ENCODE measurements at regions not wholly inside any gene's neighbourhood (a gene's known extent, or its start where the extent isn't known, plus 50 kb on each side); places are given as distances from the start of the nearest gene placed in this dataset.
"Not testable (repeated sequence)": the region's sequence is repeated elsewhere in the genome, so short reads cannot be mapped to it uniquely, and the experiment has no call there.

DNA sequence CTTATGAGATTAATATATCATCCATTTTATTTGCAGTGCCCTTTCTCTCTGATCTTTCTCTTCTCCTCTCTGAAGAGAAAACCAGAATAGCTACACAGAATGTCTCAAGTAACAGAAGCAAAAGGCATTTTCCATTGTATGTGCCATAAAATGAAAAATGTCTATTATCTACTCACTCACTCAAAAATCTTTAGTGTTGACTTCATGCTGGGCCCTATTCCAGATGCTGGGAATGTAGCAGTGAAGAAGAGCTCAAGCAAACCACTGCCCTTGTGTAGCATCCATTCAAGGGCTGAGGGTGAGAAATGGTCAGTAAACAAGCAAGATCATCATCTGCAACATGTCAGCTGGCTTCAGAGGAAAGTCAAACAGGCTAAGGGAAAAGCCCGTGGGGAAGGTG, 427.7 kb downstream of the METTL4 start:
- FAIRE-seq: no peak

DNA sequence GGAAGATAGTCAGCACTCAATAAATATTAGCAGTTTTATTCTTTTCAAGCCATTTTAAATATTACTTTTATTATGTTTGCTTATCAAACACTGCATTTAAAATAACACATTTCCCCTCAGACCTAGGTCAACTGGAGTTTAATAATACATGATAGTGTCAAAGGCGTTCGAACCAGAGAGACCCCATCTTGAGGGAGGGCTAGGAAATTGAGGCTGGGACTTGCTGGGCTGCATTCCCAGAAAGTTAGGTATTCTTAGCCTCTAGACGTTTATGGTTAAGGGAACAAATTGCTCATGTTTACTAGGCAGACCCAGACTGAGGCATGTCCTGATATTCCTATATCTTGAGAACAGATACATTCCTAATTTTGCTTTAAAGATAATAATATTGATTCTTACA, 426.5 kb downstream of the METTL4 start:
- FAIRE-seq: no peak

DNA sequence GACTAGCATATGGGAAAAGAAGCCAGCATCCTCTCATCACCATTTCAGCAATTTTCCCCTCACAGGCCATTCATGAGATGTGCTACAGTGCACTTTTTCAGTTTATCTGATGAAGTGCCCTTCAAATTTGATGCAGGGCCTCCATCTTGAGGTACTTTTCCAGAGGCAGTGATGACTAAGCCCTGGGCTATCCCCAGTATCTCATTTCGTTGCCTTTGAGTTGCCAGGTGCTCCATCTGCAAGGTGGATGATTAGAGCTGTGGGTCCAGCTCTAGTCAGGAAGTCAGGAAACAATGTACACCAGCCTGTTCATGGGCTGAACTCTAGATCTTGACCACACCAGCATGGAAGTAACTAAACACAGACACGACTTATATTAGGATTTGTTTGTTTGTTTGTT, 425.2 kb downstream of the METTL4 start:
- FAIRE-seq: no peak

DNA sequence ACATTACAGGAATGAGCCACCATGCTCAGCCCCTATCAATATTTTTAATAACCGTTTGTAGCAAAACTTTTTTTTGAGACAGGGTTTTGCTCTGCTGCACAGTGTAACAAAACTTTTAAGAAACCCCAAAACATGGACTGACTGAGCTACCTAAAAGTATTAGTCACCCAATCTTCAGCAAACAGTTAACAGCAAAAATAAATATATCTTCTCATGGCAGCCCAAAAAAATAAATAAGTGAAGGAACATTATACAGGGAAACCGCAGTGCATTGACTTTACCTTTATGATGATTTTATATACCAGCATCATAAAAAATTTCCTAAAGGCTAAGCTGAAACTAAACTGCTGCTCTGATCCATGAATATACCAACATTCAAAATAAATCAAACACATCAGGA, 424.6 kb downstream of the METTL4 start:
- FAIRE-seq: no peak

DNA sequence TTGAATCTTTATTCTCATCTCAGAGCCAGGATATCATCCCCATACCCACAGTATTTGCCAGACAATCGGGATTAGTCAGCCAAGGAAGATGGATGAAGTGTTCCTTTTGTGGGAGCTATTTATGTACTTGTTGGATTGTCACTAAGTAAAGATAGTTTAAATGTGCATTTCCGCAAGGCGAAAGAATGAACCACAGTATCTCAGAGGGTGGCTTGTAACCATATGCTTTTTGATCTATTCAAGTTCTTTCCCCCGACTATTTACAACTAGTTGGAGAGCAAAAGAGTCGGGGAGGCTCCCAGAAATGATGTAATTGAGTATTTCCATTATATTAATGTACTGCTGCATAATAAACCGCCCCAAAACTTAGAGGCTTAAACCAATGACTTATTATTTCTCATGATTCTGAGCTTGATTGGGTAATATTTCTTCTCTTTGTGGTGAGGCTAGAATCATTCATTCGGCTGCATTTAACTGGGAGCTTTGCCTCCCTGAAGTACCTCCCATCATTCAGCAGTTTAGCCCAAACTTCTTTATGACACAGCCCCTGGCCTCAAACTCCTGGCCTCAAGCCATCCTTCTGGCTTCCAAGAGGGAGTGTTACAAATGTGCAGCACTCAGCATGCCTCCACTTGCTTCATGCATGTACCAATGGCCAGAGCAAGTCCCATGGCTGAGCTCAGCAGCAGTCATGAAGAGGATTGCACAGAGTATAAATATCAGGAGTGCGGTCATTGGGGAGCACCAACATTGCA, 423.7 kb downstream of the METTL4 start:
- no peak for FAIRE-seq

DNA sequence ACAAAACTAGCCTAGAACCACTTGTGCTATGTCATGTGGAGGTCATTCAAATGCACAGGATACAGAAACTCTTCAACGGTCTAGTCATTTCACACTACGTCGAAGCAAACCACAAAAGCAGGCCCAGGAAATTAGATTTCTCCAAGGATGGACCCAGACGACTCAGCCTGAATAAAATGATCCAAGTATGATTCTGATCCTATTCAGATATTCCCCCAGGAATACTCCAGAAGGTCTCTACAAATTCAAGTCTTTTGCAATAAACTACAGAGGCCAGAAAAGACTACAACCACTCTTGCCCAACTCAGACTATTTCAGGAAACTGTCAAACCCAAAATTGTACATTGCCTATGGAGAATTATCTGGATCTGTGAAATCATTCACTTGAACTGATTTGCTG, 422.5 kb downstream of the METTL4 start:
- no peak for FAIRE-seq

DNA sequence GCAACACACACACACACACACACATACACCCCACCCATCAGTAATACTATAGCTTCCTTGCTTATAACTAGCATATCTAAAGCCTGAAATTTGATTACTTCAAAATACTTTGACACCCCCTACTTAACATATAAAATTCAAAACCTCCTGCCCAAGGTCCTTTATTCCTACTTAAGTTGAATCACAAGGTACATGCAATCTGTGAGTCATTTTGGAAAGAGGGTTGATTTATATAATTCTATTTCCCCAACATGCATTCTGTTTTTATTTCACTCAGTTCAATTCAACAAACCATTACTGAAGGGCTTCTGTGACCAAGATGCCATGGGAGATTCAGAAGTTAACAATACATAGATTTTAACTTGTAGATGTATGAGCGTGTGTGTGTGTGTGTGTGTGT, 420.7 kb downstream of the METTL4 start:
- FAIRE-seq: no peak

DNA sequence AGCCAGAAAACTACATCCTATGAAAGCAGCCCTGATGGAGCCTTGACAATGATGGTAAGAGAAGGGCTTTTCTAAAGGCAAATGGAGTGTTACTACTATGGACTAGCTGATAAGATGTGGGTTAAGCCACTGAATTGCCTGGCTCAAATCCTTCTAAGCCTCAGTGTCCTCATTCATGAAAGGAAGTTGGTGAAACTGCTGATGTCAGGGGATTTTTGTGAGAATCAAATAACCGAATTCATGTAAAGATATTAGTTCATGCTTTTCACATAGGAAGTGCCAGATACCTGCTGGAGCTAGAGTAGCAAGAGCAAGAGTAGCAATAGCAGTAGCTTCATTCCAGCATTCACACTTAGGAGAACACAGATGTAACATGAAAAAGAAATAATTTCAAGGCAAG, 417.0 kb downstream of the METTL4 start:
- no peak for FAIRE-seq

DNA sequence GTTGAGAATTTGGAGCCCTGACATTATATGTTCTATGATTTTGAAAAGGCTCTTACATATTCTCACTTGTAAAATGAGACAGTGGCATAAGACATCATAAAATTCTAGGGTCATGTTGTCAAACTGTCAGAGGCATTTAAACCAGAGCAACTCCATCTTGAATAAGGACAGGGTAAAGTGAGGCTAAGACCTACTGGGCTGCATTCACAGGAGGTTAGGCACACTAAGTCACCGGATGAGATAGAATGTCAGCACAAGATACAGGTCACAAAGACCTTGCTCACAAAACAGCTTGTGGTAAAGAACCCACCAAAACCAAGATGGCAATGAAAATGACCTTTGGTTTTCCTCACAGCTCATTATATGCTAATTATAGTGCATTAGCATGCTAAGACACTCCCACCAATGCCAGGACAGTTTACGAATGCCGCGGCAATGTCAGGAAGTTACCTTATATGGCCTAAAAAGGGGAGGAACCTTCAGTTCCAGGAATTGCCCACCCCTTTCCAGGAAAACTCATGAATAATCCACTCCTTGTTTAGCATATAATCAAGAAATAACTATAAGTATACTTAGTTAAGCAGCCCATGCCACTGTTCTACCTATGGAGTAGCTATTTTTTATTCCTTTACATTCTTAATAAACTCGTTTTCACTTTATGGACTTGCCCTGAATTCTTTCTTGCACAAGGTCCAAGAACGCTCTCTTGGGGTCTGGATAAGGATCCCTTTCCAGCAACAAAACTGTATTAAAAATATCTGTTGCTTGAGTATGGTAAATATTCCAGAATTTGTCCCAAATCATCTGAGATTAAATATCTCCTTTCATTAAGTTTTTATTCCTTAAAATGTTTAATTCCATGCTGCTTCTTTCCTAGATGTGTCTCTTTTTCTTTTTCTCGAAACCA, 406.4 kb downstream of the METTL4 start:
- FAIRE-seq: no peak

DNA sequence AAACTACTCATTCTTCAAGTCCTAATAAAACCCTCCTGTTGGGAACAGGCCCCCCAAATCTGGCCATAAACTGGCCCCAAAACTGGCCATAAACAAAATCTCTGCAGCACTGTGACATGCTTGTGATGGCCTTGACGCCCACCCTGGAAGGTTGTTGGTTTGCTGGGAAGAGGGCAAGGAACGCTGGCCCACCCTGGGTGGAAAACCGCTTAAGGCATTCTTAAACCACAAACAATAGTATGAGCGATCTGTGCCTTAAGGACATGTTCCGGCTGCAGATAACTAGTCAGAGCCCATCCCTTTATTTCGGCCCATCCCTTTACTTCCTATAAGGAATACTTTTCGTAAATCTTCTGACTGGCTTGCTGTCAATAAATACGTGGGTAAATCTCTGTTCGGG, 404.4 kb downstream of the METTL4 start:
- not testable (repeated sequence) for FAIRE-seq

DNA sequence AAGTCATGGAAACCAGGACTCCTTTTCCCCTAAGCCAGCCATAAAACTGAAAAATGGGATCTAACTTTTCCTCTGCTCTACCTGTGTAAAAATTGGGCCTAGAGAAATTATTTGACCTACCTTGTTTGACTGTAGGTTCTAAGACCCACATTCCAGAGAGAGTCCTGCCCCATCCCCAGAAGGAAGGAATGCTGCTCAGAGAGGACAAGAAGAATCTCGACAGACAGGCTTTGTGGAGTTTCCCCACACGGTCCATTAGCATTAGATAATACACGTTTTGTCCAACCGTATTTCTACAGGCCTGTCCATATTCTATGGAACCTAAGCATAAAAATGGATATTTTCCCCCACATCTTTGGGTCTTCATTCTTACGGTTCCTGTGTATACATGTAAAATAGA, 403.3 kb downstream of the METTL4 start:
- no peak for FAIRE-seq

DNA sequence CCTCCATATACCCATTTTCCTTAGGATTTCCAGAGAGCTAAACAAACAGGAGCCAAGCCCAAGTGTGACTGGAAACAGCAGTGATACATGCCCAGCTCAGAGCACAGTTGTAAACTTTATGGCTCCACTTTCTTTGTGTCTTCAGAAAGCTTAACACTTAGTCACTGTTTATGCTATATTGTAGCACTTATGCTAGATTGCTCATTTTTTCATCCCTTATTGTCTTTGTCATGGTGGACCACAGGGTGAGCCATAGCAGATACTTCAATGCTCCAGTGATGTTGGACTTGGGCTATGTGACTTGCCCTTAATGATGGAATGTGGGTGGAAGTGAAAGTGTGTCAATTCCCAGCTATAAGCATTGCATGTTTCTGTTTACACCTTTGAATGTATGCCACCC, 401.6 kb downstream of the METTL4 start:
- no peak for FAIRE-seq

DNA sequence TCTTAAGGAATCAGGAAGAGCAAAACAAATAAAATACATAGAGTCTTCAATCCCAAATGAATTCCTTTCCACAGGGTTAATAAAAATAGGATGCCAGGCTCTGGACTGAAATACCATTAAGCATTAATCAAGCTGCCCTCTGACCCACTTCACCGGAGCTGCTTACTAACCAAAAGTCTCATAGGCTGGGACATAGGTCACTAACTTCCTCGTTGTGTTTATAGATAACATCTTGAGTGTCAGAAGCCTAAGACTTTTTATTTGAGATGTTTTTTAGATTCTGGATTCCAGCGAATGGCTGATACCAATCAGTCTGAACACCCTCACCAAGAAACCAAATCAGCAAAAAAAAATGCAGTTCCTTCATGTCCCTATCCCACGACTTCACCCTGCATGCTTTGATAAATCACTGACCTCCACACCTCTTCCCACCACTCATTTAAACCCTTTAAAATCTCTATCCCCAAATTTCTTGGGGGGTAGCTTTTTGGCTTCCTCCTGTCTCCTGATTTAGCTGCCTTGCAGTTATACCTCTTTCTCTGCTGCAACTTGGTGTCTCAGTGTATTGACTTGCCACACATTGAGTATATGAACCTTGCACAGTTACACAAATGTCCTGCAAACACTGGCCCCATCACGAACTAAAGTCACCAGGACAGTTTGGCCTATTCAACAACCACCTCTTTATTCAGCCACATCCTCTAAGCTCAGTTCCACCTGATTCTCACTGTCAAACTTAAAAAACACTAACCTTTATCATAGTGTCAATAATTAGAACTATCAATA, 399.3 kb downstream of the METTL4 start:
- FAIRE-seq: no peak

DNA sequence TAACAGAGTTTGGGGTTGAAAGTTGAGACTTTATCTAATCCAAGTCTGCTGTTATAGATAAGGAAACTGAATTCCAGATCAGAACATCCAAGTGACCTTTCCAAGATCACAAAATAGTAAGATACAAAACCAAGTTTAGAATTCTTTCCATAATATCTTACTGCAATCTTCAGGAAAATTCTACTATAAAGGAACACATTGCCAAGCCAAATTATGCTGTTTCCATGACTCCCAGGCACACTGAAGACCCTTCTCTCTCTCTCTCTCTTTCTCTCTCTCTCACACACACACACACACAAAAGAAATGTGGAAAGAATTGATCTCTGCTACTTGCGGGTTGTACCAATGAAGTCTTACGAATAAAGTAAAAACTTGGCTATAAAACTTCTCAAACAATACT, 398.4 kb downstream of the METTL4 start:
- FAIRE-seq: no peak

DNA sequence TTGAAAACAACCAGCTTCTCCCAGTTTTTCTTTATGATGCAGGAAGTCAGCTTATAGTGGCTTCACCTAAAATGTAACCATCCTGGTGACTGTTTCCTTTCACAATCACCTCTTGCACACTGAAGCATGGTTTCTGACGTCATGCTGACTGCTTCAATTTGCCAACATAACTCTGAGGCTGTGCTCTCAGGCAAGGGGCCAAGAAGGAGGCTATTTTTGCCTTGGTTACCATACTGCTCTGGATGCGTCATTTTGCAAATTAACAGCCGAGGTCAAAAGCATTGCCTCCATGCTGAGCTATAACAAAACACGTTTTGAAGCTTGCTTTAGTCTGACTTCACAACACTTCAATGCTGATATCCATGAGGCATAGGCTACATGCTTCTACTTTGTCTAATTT, 397.8 kb downstream of the METTL4 start:
- FAIRE-seq: no peak

DNA sequence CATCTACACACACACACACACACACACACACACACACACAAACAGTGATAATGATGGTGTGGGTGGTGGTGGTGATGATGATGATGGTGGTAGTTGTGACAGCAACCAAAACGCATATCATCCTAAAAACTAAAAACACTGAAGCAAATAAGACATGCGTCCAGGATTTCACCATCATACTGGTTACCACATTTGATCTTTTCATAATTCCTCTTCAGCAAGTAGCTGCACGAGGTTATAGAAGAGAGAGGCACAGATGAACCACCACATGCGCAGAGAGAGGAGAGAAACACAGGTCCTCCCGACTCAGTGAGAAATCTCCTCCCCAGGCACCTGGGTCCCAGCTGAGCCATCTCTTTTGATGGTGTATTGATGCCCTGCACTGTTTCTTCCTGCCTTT, 393.3 kb downstream of the METTL4 start:
- FAIRE-seq: no peak

DNA sequence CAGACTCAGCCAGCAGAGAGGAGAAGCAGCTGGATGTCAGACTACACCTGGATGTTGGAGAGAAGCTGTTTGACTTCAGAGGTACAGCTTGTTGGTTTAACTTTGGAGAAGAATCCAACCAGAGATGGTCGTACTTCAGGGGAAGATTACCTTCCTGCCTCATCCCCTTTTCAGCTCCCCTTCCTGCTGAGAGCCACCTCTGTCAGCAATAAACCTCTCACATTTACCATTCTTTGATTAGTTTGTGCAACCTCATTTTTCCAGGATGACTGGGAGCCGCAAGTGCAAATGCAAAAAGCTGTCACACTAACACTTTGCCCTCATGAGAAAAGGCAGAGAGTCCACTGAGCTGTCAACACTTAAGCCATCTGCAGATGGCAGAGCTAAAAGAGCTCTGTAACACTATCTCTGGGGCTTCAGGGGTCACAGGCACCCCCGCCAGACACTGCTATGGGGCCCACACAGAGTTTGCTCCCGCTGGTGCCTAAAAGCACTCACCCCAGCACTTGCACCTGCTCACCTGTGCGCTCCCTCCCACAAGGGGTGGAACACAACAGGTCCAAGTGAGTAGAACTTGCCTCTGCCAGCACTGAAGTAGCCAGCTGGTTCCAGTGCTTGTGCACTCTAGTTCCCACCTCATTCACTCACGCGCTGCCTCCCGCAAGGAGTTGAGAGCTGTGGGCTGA, 391.7 kb downstream of the METTL4 start:
- no peak for FAIRE-seq

DNA sequence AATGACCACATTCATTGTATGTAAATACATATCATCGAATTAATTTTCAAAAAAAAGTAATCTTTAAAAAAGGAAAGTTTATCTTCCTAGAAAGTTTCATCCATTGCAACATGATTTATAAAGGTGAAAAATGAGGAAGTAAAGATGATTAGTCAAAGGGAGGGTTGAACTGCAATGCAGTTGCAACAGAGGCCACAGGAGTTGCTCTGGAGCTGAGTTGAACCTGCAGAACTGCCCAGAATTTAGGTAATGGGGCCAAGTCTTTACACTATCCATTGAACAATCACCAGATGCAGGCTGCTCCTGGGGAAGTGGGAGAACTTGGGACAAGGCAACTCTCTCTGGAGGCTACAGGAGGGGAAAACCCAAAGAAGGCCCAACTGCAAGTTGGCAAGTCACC, 390.7 kb downstream of the METTL4 start:
- FAIRE-seq: no peak

DNA sequence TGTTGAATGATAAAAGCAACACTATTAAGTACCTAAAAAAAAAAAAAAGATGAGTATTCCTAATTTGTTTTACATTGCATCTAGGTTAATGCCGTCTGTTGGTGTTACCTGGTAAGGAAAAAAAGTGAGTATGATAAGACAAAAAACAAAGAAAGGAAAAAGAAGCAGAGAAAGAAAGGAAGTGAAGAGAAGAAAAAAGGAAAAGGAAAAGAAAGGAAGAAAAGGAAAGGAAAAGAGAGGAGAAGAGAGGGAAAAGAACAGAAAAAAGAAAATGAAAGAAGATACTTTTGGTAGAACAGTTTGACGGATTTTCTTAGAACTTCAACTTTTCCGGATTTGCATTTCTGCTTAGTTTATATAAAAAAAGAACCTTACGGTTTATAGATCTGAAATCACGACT, 387.9 kb downstream of the METTL4 start:
- FAIRE-seq: no peak

DNA sequence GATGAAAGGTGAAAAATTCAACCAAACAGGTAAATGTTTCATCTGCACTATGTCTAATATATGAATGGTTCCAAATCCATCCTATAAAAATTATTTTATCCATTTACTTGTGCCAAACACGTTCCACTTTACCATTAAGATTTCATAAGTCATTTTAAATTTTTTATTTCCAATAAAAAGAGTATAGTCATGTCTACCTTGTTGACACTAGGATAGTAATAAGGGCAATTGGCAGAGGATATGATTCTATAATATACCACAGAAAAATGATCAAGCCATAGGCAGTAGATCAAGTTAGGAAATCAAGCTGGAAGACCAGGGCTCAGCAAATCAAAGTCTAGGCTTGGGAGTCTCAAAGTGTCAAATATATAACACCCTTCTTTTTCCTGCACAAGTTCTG, 384.3 kb downstream of the METTL4 start:
- no peak for FAIRE-seq

DNA sequence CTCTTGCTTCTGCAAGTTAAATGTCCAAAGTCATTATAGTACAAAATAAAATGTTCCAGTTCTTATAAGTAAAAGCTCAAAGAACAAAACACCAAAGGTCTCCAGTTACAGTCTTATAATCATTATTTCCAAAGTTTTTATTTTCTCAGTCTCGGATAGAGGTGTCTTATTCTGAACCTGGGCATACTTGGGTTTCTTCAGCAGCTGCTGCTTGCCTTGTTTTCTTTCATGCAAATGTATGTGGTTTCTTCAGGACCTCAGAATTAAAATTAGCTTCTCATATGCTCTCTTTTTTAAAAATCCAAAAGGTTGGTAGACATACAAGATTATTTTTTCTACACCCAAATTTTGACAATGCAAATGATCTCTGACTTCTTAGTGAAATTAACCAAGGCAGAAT, 383.0 kb downstream of the METTL4 start:
- FAIRE-seq: no peak

DNA sequence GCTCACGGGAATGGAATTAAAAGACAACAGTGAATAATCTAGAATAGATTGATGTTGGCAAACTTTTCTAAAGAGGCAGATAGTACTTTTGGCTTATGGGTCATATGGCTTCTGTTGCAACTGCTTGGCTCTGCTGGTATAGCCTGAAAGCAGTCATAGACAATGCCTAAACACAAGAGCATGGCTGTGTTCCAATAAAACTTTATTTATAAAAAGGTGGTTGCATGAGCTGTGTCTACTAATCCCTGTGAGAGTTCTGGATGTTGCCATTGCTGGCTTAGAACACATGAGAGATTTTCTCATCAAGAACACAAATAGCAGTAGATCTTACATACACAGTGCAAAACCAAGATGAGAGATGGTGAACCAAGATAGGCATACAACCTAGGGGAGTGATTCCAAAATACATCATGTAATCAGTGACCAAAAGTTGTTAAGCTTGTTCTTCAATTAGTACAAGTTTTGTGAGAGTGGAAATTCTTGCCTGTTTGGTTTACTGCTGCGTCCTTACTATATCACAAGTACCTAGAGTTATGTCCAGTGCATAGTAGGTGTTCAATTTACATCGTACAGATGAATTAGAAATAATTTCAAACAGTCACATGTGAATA, 380.0 kb downstream of the METTL4 start:
- FAIRE-seq: no peak
